ENCODE measurements at regions not wholly inside any gene's neighbourhood (a gene's known extent, or its start where the extent isn't known, plus 50 kb on each side); places are given as distances from the start of the nearest gene placed in this dataset.

- dilution Hi-C loops (cut with MboI; ENCODE audit: extremely low pct_ligation_motif_present, low sequenced_read_pairs), result no loop called here
- no peaks in the 10 kb centered on the region for H3K79me2 ChIP-seq (ENCODE audit: control insufficient read depth, insufficient read depth, low read length)
- H3K36me3 ChIP-seq (ENCODE audit: control insufficient read depth in 2 of 2, extremely low read depth in 1 of 2, insufficient read depth in 2 of 2, low read length in 2 of 2), result no peaks in the 10 kb centered on the region
- no peaks in the 10 kb centered on the region for H3K9me3 ChIP-seq (ENCODE audit: control insufficient read depth, low read depth, low read length)
- no peaks in the 10 kb centered on the region for H3K9me1 ChIP-seq (ENCODE audit: control insufficient read depth, extremely low read depth, insufficient read depth, low read length)
- no peak for FAIRE-seq
- H3K27me3 ChIP-seq (ENCODE audit: control insufficient read depth, extremely low read depth, insufficient read depth, low read length), result peaks cover 16% of the 10 kb centered on the region
- H3K9ac ChIP-seq (ENCODE audit: control insufficient read depth, extremely low read depth, insufficient read depth, low read length), result no peak overlapping the region
- H3K4me1 ChIP-seq (ENCODE audit: control insufficient read depth, extremely low read depth, insufficient read depth, low read length), result peaks cover 7% of the 10 kb centered on the region
- TF ChIP-seq EZH2 (IDR thresholded peaks at IDR 0.05; ENCODE audit: low read length), result no peak
- no peak for TF ChIP-seq CTCF (optimal IDR thresholded peaks at IDR 0.05 in 1 of 3, IDR thresholded peaks at IDR 0.05 in 1 of 3, conservative IDR thresholded peaks at IDR 0.05 in 1 of 3; ENCODE audit: extremely low read depth in 1 of 3, insufficient read depth in 2 of 3, low read length in 3 of 3)
- no peaks in the 10 kb centered on the region for H4K20me1 ChIP-seq (ENCODE audit: control insufficient read depth, extremely low read depth, insufficient read depth, low read length)
- H3K27ac ChIP-seq (ENCODE audit: control insufficient read depth, insufficient read depth, low read length), result no peak overlapping the region
- no peak for DNase-seq (ENCODE audit: low read depth, low spot score)
- no peak overlapping the region for H3K4me3 ChIP-seq (ENCODE audit: control insufficient read depth in 2 of 3, extremely low read depth in 1 of 3, insufficient read depth in 2 of 3, low read depth in 1 of 3, low read length in 3 of 3)
- H2AFZ ChIP-seq (ENCODE audit: control insufficient read depth, low read length), result no peak overlapping the region
- no peak overlapping the region for H3K4me2 ChIP-seq (ENCODE audit: control insufficient read depth, extremely low read depth, insufficient read depth, low read depth, low read length)
These were observed 146.0 kb upstream of the SPACA1 start for GRCh38 chr6:87901613-87902012.

GRCh38 chr6:87900160-87900698 lies 147.4 kb upstream of the SPACA1 start:
- no peak for TF ChIP-seq EZH2 (IDR thresholded peaks at IDR 0.05; ENCODE audit: low read length)
- no peak for TF ChIP-seq CTCF (optimal IDR thresholded peaks at IDR 0.05 in 1 of 3, IDR thresholded peaks at IDR 0.05 in 1 of 3, conservative IDR thresholded peaks at IDR 0.05 in 1 of 3; ENCODE audit: extremely low read depth in 1 of 3, insufficient read depth in 2 of 3, low read length in 3 of 3)
- no peaks in the 10 kb centered on the region for H4K20me1 ChIP-seq (ENCODE audit: control insufficient read depth, extremely low read depth, insufficient read depth, low read length)
- FAIRE-seq, result no peak

More at GRCh38 chr6:87900160-87900698, 147.4 kb upstream of the SPACA1 start:
- H3K9me1 ChIP-seq (ENCODE audit: control insufficient read depth, extremely low read depth, insufficient read depth, low read length), result no peaks in the 10 kb centered on the region
- dilution Hi-C loops (cut with MboI; ENCODE audit: extremely low pct_ligation_motif_present, low sequenced_read_pairs), result no loop called here
- H3K4me3 ChIP-seq (ENCODE audit: control insufficient read depth in 2 of 3, extremely low read depth in 1 of 3, insufficient read depth in 2 of 3, low read depth in 1 of 3, low read length in 3 of 3), result no peak overlapping the region
- H3K9ac ChIP-seq (ENCODE audit: control insufficient read depth, extremely low read depth, insufficient read depth, low read length), result no peak overlapping the region
- H3K4me2 ChIP-seq (ENCODE audit: control insufficient read depth, extremely low read depth, insufficient read depth, low read depth, low read length), result no peak overlapping the region
- H3K27ac ChIP-seq (ENCODE audit: control insufficient read depth, insufficient read depth, low read length), result no peak overlapping the region
- H3K27me3 ChIP-seq (ENCODE audit: control insufficient read depth, extremely low read depth, insufficient read depth, low read length), result peaks cover 12% of the 10 kb centered on the region
- peaks cover 4% of the 10 kb centered on the region for H3K4me1 ChIP-seq (ENCODE audit: control insufficient read depth, extremely low read depth, insufficient read depth, low read length)
- no peak overlapping the region for H2AFZ ChIP-seq (ENCODE audit: control insufficient read depth, low read length)
- H3K79me2 ChIP-seq (ENCODE audit: control insufficient read depth, insufficient read depth, low read length), result no peaks in the 10 kb centered on the region
- no peaks in the 10 kb centered on the region for H3K36me3 ChIP-seq (ENCODE audit: control insufficient read depth in 2 of 2, extremely low read depth in 1 of 2, insufficient read depth in 2 of 2, low read length in 2 of 2)
- no peak for DNase-seq (ENCODE audit: low read depth, low spot score)
- no peaks in the 10 kb centered on the region for H3K9me3 ChIP-seq (ENCODE audit: control insufficient read depth, low read depth, low read length)
